GM12865 (cell line): ENCODE measurements at regions not wholly inside any gene's neighbourhood (a gene's known extent, or its start where the extent isn't known, plus 50 kb on each side); places are given as distances from the start of the nearest gene placed in this dataset.

Experiments
- DNase-seq: peaks from one replicate; pipeline ENCODE4 v3.0.0; 2010; ENCODE audit warnings: low read depth
- H3K4me3 ChIP-seq: 2 replicates; pipeline ENCODE4 v1.5.1; 2011; ENCODE audit warnings: mild to moderate bottlenecking, low read depth, low read length, control low read depth
- TF ChIP-seq, protein P1 (sequence below): IDR thresholded peaks from 2 replicates; pipeline ENCODE4 v1.5.1; 2011; ENCODE audit warnings: low read length, control low read depth, low read depth, inconsistent platforms; ENCODE audit not compliant: insufficient read depth; ENCODE audit errors: missing control alignments

DNA sequence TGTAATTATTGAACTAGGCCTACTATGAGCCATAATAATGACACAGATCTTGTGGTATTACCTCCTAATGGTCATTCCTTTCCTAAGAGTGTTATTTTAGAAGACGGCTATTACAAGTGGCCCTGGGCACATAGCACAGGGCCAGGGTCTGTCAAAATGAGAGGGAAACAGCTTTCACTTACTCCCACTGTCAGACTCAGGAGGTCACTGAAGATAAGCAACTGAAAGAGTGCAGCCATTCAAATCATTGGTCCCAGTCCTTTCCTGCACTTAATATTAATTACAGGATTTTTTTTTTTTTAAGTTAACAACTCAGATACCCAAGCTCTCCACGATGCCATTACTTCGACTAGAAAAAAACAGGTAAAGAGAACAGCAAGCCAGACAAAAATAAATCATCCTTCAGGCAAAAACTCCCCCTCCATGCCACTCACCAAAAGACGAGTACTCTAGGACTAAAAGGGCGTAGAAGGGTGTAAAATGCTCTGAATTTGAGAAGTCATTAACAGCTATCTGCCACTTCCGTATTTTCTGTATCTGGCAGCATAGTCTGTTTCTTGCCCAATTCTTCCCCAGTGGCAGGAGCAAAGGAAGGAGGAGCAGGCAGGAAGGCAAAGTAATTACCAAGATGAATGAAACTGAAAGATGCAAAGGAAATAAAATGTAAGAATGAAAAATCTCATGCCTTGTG, 87.4 kb downstream of the ZNF608 start:
- TF ChIP-seq, protein P1, sequence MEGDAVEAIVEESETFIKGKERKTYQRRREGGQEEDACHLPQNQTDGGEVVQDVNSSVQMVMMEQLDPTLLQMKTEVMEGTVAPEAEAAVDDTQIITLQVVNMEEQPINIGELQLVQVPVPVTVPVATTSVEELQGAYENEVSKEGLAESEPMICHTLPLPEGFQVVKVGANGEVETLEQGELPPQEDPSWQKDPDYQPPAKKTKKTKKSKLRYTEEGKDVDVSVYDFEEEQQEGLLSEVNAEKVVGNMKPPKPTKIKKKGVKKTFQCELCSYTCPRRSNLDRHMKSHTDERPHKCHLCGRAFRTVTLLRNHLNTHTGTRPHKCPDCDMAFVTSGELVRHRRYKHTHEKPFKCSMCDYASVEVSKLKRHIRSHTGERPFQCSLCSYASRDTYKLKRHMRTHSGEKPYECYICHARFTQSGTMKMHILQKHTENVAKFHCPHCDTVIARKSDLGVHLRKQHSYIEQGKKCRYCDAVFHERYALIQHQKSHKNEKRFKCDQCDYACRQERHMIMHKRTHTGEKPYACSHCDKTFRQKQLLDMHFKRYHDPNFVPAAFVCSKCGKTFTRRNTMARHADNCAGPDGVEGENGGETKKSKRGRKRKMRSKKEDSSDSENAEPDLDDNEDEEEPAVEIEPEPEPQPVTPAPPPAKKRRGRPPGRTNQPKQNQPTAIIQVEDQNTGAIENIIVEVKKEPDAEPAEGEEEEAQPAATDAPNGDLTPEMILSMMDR = no peak
- no peak overlapping the region for H3K4me3 ChIP-seq
- DNase-seq = peak; percentile 21

DNA sequence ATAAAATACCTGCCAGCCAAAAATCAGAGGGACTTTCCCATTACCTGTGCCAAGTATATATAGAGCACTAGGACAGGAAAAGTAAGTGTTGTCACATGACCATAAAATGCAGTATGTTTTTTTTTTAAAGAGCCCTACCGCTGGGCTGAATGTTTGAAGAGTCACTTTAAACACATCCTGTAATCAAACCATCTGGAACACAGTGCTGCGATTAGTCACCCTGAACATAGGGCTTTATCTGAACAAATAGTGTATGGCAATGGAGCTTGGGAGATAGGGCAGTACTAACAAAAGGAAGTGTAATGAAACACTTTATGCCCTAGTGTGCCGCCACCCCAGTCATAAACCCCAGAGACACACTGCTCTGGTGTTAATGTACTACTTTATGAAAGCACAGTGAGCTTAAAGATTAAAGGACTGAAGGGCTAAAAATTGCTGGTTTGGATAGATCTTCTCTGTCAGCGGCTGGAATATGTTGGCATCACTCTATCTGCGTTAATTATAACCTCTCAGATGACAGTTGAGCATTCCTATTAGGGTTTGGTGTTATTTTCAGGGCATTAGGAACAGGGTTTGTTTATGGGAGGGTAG, 90.4 kb downstream of the ZNF608 start:
- TF ChIP-seq, protein P1 = no peak
- H3K4me3 ChIP-seq = no peak overlapping the region
- peak; percentile 42 for DNase-seq

DNA sequence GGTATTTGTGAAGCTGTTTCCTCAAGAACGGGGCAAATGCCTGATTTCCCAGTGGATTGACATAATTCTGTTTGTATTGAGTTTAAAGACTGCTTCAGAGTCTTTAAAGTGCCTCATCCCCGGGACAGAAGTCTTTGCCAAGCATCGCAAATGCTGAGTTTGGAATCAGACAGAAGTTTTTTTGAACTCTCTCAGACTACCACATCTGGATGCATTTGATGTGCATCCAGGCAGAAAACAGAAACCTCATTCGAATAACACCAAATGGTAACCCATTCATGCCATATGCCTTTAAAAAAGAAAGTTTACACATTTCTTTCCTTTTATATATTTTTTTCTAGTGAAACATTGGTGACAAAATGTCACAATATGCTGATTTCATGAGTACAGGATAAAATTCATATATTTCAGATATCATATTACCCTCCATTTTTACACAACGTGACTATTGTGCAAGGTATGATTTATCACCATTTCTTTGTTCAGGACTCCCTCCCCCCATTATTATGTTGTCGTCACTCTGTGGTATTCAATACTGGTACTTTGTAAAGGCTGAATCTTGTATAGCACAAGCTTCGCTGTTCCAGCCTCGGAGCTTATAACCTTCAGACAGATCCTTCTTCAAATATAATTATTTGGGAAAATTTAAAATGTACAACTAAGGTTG, 91.1 kb downstream of the ZNF608 start:
- TF ChIP-seq, protein P1 = no peak
- no peak for DNase-seq
- no peak overlapping the region for H3K4me3 ChIP-seq

DNA sequence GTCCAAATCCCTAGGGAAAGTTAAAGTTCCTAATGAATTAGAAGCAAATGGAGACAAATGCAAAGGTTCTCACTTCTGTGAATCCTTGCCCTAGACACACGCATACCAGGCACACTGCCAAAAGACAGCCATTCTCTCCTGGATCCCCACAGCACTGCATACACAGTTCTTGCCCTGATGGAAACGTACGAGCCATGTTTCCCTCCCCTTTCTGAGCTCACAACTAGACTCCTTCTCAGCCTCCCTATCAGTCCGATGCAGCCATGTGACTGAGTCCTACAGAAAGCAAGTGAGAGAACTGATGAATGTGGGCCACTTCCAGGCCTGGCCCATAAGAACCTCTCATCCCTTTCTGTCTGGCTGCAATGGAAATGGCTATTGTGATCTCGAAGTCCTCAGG, 92.0 kb downstream of the ZNF608 start:
- DNase-seq = no peak
- TF ChIP-seq, protein P1 = no peak
- H3K4me3 ChIP-seq = no peak overlapping the region

DNA sequence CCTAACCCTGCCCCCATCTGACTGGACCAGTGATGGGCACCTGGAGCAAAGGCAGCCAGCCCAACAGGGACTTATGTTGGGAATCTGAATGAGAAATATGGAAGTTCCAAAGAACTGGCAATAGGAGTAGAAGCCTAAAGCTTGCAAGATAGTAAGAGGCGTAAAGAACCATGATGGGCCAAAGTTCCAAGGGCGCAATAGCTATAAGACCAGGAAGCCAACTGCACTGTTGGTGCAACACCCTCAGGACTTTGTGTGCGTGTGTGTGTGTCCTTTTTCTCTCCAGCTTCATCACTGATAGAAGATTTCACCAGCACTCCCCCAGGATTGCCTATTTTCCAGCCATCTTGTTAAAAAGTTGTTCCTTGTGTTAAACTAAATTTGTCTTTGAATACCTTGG, 92.8 kb downstream of the ZNF608 start:
- H3K4me3 ChIP-seq = no peak overlapping the region
- no peak for DNase-seq
- TF ChIP-seq, protein P1 = no peak

DNA sequence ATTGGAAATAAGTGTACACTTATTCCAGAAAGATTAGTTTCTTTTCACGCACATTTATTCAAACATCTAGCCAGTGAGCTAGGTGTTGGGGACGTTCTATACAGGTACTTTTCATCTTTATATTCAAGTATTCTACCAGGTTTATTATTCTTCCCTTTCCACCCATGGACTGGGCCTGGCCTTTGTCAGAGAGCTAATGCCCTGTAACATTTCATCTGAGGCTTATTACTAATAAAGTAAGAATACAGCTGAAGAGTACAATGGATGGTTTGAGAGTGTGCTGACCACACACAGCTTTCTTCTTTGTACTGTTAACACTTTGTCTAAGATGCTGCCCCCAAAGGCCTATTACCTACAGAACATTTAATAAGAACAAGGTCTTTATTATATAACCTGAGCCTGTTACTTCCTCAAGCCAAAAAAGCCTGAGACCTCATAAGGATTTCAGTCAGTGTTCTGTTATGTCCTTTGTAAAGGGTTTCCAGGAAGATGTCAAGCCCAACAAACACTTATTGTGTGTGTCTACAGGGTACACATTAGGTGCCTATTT, 93.5 kb downstream of the ZNF608 start:
- TF ChIP-seq, protein P1 = no peak
- DNase-seq = no peak
- no peak overlapping the region for H3K4me3 ChIP-seq
